Ovary (tissue), 3 donors: ENCODE measurements at regions not wholly inside any gene's neighbourhood (a gene's known extent, or its start where the extent isn't known, plus 50 kb on each side); places are given as distances from the start of the nearest gene placed in this dataset.

Source experiments
- CTCF ChIP-seq, 3 donors: fragments of 450-650 bp in 2 of 3; fragments of 200-600 bp in 1 of 3; IDR thresholded peaks; one replicate each; pipeline versions ENCODE4 v1.5.1 to v1.8.0; 2016 to 2022; ENCODE audit warnings: antibody characterized with exemption in 3 of 3, mild to moderate bottlenecking in 1 of 3
- EP300 ChIP-seq: sonication (generic); formaldehyde crosslinking; IDR thresholded peaks from one replicate; pipeline ENCODE4 v1.6.1; 2017; ENCODE audit warnings: antibody characterized with exemption
- donor health status: DM: no; HTN: no; CAD: no.

GRCh38 chr4:55016131-55016530 is 109.3 kb downstream of the KDR start:
- TF ChIP-seq EP300 (no peak), CTCF (IDR thresholded peaks at IDR 0.05) (no peak)
